ENCODE measurements at regions not wholly inside any gene's neighbourhood (a gene's known extent, or its start where the extent isn't known, plus 50 kb on each side); places are given as distances from the start of the nearest gene placed in this dataset.

GRCh38 chr10:3400348-3400747, 227.8 kb upstream of the PITRM1 start:
- TF ChIP-seq, protein P1, sequence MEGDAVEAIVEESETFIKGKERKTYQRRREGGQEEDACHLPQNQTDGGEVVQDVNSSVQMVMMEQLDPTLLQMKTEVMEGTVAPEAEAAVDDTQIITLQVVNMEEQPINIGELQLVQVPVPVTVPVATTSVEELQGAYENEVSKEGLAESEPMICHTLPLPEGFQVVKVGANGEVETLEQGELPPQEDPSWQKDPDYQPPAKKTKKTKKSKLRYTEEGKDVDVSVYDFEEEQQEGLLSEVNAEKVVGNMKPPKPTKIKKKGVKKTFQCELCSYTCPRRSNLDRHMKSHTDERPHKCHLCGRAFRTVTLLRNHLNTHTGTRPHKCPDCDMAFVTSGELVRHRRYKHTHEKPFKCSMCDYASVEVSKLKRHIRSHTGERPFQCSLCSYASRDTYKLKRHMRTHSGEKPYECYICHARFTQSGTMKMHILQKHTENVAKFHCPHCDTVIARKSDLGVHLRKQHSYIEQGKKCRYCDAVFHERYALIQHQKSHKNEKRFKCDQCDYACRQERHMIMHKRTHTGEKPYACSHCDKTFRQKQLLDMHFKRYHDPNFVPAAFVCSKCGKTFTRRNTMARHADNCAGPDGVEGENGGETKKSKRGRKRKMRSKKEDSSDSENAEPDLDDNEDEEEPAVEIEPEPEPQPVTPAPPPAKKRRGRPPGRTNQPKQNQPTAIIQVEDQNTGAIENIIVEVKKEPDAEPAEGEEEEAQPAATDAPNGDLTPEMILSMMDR (IDR thresholded peaks at IDR 0.05; ENCODE audit: control insufficient read depth, insufficient read depth, low read depth, low read length, missing control alignments) = no peak
- H3K4me3 ChIP-seq (ENCODE audit: control insufficient read depth, low read depth, low read length) = no peak overlapping the region
- DNase-seq (ENCODE audit: low read depth) = no peak

GRCh38 chr10:3399756-3400155, 227.2 kb upstream of the PITRM1 start:
- TF ChIP-seq, protein P1 (IDR thresholded peaks at IDR 0.05; ENCODE audit: control insufficient read depth, insufficient read depth, low read depth, low read length, missing control alignments) = no peak
- H3K4me3 ChIP-seq (ENCODE audit: control insufficient read depth, low read depth, low read length) = no peak overlapping the region
- DNase-seq (ENCODE audit: low read depth) = no peak

DNA sequence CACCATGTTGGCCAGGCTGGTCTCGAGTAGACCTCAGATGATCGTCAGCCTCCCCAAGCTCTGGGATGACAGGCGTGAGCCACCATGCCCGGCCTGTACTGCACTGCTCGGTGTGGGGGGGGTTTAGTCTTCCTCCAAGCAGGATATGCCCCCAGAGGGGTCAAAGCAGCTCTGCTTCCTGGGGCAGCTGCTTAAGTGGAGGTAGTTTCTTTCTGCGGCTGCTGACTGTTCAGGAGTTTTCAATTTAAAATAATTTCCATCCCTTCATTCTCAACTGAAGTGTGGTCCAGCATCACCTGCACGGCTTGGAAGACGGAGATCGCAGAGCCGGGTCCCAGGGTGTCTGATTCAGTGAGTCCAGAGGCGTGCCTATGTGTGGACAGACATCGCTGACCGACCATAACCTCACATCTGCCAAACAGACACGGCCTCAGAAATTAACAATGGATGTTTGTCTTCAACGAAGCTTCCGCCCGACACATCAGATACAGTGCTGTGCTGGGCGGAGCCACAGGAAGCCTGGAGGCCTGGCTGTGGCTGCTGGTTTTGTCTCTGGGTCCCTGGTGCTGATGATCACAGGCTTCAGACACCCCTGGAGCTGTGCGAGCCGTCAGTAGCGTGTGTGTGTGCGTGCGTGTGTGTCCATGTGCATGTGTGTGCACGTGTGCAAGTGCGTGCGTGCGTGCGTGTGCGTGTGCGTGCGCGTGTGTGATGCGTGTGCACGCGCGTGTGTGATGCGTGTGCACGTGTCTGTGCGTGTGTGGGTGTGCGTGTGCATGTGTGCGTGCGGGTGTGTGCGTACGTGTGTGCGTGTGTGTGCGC, 226.5 kb upstream of the PITRM1 start:
- no peak overlapping the region for H3K4me3 ChIP-seq (ENCODE audit: control insufficient read depth, low read depth, low read length)
- no peak for DNase-seq (ENCODE audit: low read depth)
- TF ChIP-seq, protein P1 (IDR thresholded peaks at IDR 0.05; ENCODE audit: control insufficient read depth, insufficient read depth, low read depth, low read length, missing control alignments) = no peak

- DNase-seq (ENCODE audit: low read depth) = no peak
- H3K4me3 ChIP-seq (ENCODE audit: control insufficient read depth, low read depth, low read length) = no peak overlapping the region
- TF ChIP-seq, protein P1 (IDR thresholded peaks at IDR 0.05; ENCODE audit: control insufficient read depth, insufficient read depth, low read depth, low read length, missing control alignments) = no peak
These were observed 225.3 kb upstream of the PITRM1 start for GRCh38 chr10:3397846-3398245.

- TF ChIP-seq, protein P1 (IDR thresholded peaks at IDR 0.05; ENCODE audit: control insufficient read depth, insufficient read depth, low read depth, low read length, missing control alignments) = no peak
- DNase-seq (ENCODE audit: low read depth) = no peak
These were observed 224.6 kb upstream of the PITRM1 start for GRCh38 chr10:3397231-3397630.

DNA sequence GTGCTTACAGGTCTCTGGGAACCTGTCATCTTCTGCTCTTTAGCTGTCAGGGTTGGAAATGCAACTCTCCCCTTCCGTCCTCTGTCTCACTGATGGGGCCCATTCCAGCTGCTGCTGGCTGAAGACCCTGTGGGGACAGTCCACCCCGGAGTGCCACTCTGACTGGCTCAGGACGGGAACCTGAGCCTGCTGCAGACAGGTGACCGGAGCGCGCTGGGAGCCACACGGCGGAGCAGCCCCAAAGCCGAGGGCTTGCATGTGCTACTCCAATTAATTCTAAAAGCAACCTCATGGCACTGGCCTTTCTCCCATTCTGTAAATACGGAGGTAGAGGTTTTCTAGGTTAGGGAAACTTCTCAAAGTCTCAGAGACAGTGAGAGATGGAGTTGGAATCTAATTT, 223.5 kb upstream of the PITRM1 start:
- H3K4me3 ChIP-seq (ENCODE audit: control insufficient read depth, low read depth, low read length) = no peak overlapping the region
- DNase-seq (ENCODE audit: low read depth) = no peak
- TF ChIP-seq, protein P1 (IDR thresholded peaks at IDR 0.05; ENCODE audit: control insufficient read depth, insufficient read depth, low read depth, low read length, missing control alignments) = no peak

More at GRCh38 chr10:3397231-3397630, 224.6 kb upstream of the PITRM1 start:
- no peak overlapping the region for H3K4me3 ChIP-seq (ENCODE audit: control insufficient read depth, low read depth, low read length)
